ENCODE measurements at regions not wholly inside any gene's neighbourhood (a gene's known extent, or its start where the extent isn't known, plus 50 kb on each side); places are given as distances from the start of the nearest gene placed in this dataset.

GRCh38 chr2:59025157-59025757, 784.1 kb upstream of the FANCL start:
- DNase-seq = peak; percentile 9

- no peak for DNase-seq
Observed at GRCh38 chr2:59021786-59022185, 780.7 kb upstream of the FANCL start.

DNA sequence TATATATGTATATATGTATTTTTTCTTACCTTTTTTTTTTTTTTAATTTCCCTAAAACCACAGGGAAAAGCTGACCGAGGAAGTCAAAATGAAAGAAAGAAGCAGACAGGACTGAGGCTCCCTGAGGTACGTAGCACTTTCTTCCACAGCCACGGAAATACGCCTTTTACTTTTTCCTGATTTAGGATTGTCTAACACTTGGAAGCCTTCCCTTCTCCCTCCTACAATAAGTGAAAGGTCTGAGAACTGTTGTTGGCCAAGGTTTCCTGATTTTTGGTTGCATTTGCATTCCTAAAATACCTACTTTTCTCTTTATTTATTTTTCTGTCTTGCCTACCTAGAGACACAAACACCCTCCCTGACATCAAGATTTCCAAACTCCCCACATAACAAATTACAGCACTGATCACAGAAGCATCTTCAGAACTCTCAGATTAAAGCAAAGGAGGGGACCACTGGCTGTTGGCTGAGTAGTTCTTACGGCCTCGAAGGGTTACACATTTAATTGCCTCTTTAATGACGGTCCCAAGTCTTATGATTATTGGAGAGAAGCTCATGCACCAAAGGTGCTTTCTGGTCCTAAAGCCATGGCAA, 778.5 kb upstream of the FANCL start:
- DNase-seq = no peak

- DNase-seq = no peak
Observed at GRCh38 chr2:59018737-59019136, 777.6 kb upstream of the FANCL start.

DNA sequence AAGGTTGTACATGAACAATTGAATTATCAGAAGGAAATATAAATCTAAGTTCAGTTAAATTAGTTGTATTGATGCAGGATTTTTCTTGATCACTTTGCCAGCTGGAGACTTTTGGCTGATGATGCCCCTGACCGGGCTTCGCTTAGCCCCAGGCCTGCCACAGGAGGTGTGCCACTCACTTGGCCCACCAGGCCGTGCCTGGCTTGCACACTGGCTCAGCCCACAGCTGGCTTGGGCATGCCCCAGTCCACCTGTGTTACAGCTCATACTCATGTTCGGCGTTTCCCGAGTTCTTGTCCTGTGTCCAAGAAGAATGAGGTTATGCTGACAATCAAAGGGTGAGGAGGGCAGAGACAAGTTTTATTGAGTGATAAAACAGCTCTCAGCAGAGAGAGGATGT, 773.9 kb upstream of the FANCL start:
- DNase-seq = no peak

- no peak for DNase-seq
Observed at GRCh38 chr2:59012971-59013370, 771.8 kb upstream of the FANCL start.

DNA sequence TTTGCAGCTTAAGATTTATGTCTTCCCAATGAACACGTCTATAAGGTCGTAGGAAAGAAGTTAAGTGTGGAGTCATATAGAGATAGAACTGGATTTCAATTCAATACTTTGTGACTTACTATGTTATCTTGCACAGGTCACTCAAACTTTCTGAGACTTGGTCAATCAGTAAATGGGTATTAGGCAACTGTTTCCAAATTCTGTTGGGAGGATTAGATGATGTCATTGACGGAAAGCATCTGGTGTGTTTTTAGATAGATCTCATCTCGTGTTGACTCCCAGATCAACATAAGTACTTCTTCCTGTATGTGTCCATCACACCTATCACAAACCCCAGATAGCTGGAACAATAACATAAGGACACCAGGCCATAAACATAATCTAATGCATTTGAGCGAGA, 771.1 kb upstream of the FANCL start:
- DNase-seq = no peak

GRCh38 chr2:59008950-59009349, 767.8 kb upstream of the FANCL start:
- no peak for DNase-seq

DNA sequence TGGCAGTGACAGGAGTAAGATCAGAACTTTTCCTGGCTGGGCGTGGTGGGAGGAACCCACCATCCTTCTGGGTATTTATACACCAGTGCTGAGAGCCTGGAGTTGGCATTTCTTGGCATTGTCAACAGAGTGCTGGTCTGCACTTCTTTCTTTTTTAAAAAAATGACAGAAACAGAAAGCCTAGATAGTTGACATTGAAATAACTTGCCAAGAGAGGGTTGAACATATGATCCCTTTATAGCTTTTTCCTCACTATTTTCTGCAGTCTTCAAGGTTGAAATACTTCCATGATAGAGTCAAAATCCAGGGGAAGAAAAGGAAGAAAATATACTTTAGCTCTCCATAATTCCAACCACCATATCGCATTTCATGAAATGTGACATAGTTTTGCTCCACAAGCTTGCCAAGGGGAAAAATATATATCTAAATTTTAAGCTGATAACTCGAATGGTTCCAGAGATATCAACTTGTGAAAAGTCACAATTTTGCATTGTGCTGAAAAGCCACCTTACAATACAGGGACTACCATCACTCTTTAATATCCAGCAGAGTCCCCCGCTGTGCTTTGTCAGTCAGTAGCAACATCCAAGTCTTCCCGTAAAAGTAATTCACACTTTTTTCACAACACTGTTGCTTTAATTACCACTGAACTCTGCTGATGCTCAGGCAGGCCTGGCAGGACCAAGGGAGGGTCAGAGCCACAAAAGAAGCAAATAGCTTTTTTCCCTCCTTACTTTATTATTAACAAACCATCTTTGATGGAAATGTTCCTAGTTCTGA, 764.9 kb upstream of the FANCL start:
- DNase-seq = no peak

- no peak for DNase-seq
Observed at GRCh38 chr2:59004621-59005020, 763.5 kb upstream of the FANCL start.

GRCh38 chr2:59000796-59001195, 759.7 kb upstream of the FANCL start:
- no peak for DNase-seq

GRCh38 chr2:58992062-58992706, 751.1 kb upstream of the FANCL start:
- DNase-seq = no peak

DNA sequence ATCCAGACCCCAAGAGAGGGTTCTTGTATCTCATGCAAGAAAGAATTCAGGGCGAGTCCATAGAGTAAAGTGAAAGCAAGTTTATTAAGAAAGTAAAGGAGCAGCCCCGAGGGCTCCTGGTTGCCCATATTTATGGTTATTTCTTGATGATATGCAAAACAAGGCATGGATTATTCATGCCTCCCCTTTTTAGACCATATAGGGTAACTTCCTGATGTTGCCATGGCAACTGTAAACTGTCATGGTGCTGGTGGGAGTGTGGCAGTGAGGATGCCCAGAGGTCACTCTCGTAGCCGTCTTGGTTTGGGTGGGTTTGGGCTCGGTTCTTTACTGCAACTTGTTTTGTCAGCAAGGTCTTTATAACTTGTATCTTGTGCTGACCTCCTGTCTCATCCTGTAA, 750.2 kb upstream of the FANCL start:
- no peak for DNase-seq

DNA sequence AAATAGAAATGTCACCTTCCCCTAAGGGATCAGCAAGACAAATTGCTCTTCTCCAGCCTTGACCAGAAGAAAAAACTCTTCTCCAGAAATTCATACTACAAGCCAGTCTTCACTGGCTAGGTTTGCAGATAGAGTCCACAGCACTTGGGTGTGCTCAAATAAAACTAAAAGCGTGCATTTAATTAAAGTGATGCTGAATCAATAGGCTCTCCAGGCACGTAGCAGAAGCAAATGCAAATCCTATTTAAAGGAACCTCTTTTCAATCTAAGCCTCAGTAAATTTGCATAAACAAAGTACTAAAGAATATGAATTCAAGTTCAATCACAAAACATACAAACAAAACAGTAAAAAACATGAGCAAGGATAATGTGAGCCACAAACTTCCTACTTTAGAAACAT, 744.4 kb upstream of the FANCL start:
- DNase-seq = no peak

GRCh38 chr2:58984731-58985130, 743.6 kb upstream of the FANCL start:
- no peak for DNase-seq

GRCh38 chr2:58983111-58983510, 742.0 kb upstream of the FANCL start:
- DNase-seq = no peak

DNA sequence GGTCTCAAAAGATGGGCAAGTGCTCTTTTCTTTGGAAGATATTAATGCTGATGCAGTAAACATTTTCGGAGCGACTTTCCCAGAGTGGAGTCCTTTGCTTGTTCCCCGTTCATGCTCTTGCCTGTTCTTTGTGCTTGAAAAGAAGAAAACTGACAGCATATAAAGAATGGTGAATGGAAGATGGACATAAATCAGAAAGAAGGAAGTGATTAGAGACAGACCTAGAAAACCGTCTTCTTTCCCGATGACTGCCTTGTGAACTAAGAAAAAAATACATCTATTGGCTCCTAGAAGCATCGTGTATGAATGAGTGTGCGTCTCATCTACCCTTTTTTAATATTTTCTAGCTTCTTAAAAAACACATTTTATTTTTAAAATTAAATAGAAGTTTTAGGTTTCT, 740.1 kb upstream of the FANCL start:
- DNase-seq = no peak

DNA sequence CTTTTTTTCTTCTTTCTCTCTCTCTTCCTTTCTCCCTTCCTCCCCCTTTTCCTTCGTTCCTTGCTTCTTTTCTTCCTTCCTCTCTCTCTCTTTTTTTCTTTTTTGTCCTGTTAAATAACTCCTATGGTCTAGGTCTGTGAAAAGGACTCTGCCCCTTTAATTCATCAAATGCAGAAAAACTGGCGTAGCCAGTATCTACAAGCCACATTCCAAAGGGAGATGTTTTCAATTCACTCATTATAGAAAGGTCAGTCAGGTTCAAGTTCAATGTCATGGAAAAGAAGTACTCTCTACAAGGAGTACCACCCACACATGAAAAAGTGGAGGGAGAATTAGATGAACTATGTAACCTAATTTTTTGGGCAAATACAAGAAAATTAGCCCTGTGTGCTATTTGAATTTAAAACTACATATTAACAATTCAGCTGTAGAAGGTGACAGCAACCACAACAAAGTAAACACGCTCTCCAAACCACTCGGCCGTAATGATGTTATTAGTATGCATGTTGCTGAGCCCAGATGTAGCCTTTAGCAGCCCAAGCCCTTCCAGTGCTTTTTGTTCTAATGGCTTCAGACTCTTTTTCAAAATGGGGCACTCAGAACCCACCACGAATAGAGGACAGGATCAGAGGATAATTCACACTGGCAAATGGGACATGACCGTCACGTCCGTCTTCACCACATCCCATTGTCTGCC, 735.4 kb upstream of the FANCL start:
- no peak for DNase-seq

DNA sequence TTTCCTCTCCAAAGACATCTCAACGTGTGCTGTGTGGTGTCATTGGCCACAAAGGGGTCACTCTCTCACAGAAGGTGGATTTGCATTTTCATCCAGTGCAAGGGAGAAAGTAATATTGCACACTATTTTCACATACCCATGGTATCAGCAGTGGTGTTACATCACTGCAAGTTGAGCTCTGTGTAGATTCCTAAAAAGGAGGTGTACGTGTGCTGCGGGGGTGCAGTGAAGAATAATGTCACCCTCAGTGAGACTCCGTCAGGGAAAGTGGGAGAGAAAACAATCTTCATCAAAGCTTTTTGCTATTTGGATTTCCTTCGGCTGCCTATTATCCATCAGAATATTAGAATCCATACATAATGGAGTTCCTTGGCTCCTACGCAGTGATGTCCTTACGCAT, 733.8 kb upstream of the FANCL start:
- no peak for DNase-seq

DNA sequence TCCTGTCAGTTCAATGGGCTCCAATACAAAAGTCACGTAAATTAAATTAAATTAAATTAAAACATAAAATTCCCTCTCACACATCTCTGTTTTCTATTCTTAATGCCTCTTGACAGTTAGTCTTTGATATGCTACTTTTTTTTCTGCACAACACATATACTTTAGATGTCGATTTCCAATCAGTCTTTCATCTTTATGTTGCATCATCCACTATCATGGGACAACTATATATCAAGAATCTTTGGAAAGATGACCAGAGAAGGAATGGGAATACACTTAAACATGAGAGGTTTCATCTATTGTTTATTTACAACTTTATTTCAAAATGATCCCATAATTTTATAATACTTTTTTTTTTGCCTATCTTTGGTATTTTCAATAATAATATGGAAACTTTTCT, 733.3 kb upstream of the FANCL start:
- DNase-seq = no peak

DNA sequence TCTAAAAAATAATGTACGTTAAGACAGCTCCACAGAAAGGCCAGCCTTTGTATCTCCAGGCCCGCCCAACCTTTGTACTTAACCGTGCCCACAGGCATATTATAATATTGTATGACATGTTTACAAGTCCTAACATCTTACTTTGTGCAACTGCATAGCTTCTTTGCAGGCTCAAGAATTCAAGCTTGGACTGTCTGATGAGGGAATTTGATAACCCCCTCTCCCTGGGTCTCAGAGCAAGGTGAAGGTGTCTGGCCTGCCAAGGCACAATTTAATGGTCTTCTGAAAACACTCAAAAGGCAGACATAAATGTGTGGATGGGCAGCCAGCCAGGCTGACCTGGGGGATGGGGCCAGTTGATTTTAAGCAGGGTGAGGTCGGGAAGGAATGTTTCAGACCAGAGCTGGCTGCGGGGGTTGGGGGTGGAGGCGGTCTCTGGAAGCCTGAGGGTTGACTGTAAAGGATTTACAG, 732.7 kb upstream of the FANCL start:
- DNase-seq = no peak

- no peak for DNase-seq
Observed at GRCh38 chr2:58972737-58973136, 731.6 kb upstream of the FANCL start.

Measured in stimulated activated CD4-positive, alpha-beta T cell treated with anti-CD3 and anti-CD28 coated beads, Interleukin-1b, Interleukin-23, amount 100 ng/mL, for 48 hours (primary cell).